ENCODE measurements at regions not wholly inside any gene's neighbourhood (a gene's known extent, or its start where the extent isn't known, plus 50 kb on each side); places are given as distances from the start of the nearest gene placed in this dataset.
"Not testable (repeated sequence)": the region's sequence is repeated elsewhere in the genome, so short reads cannot be mapped to it uniquely, and the experiment has no call there.

DNA sequence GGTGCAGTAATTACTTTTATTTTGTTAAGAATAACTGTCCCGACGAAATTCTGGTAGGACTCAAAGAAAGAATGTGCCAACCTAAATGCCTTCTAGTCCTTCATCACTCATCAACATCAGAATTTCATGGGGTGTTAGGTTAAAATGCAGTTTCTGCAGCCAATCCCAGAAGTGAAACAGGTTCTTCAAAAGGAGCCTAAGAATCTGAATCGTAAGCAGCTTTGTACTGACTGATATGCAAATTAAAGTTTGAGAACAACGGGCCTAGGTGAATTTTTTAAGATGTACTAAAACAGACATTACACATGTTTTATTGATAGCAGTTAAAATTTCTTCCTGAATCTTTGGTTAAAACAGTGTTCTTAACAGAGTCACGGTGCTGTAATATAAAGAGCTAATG lies 140.3 kb upstream of the ZC3H15 start:
- intact Hi-C loops (cut with DNase I; ENCODE audit: low total_unique reads): no loop called here
- H3K4me1 ChIP-seq: no peaks in the 10 kb centered on the region
- WGBS, 2 donors: 61 to 67% methylated on average over 5 of the region's 5 CpGs
- no peaks in the 10 kb centered on the region for H3K36me3 ChIP-seq (ENCODE audit: low read depth, missing control alignments)
- no peak overlapping the region for H3K4me3 ChIP-seq
- no peak for DNase-seq
- no peaks in the 10 kb centered on the region for H3K9me3 ChIP-seq
- H3K27ac ChIP-seq: no peak overlapping the region
- TF ChIP-seq, protein P1, sequence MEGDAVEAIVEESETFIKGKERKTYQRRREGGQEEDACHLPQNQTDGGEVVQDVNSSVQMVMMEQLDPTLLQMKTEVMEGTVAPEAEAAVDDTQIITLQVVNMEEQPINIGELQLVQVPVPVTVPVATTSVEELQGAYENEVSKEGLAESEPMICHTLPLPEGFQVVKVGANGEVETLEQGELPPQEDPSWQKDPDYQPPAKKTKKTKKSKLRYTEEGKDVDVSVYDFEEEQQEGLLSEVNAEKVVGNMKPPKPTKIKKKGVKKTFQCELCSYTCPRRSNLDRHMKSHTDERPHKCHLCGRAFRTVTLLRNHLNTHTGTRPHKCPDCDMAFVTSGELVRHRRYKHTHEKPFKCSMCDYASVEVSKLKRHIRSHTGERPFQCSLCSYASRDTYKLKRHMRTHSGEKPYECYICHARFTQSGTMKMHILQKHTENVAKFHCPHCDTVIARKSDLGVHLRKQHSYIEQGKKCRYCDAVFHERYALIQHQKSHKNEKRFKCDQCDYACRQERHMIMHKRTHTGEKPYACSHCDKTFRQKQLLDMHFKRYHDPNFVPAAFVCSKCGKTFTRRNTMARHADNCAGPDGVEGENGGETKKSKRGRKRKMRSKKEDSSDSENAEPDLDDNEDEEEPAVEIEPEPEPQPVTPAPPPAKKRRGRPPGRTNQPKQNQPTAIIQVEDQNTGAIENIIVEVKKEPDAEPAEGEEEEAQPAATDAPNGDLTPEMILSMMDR (IDR thresholded peaks at IDR 0.05): no peak
- TF ChIP-seq POLR2A (IDR thresholded peaks at IDR 0.05): no peak
- no peaks in the 10 kb centered on the region for H3K27me3 ChIP-seq

DNA sequence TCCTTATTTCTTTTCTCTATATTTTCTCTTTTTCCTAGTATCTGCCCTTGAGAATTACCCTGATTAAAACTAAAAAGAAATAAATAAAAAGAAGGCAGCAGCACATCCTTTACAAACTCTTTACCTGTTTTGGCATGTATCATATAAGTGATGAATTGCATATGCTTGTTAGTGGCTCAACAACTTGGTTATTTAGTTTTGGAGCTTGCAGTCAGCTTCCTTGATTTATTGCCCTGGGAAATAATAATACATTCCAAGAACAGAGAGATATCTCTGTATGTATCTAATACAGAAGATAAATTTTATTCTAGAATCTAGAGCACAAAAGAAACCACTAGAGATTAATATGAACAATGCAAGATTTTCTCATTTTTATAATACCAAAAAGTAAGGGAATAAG lies 139.8 kb upstream of the ZC3H15 start:
- Histone ChIP-seq H3K4me1 (no peaks in the 10 kb centered on the region), H3K4me3 (no peak overlapping the region), H3K27me3 (no peaks in the 10 kb centered on the region), H3K27ac (no peak overlapping the region), H3K36me3 (ENCODE audit: low read depth, missing control alignments) (no peaks in the 10 kb centered on the region), H3K9me3 (no peaks in the 10 kb centered on the region)
- TF ChIP-seq, protein P1 (IDR thresholded peaks at IDR 0.05): no peak
- no peak for TF ChIP-seq POLR2A (IDR thresholded peaks at IDR 0.05)
- no peak for DNase-seq
- intact Hi-C loops (cut with DNase I; ENCODE audit: low total_unique reads): no loop called here

DNA sequence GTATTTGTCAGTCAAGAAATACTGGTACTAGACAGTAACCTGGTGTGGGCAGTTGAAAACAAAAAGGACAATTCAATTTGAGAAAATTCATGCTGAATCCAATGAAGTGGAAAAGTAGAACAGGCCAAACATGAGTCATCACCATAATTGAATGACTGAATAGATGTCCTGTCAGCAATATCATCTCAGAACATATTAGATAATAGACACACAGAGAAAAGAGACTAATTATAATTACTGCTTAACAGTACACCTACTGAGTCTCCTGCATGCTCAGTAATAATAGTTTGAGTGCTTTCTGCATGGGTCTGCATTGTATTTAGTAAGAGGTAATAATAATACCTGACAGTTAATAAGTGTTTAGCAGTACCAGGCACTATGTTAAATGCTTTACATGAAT lies 138.6 kb upstream of the ZC3H15 start:
- H3K4me3 ChIP-seq: no peak overlapping the region
- no peaks in the 10 kb centered on the region for H3K36me3 ChIP-seq (ENCODE audit: low read depth, missing control alignments)
- intact Hi-C loops (cut with DNase I; ENCODE audit: low total_unique reads): no loop called here
- no peak overlapping the region for H3K27ac ChIP-seq
- no peaks in the 10 kb centered on the region for H3K9me3 ChIP-seq
- no peaks in the 10 kb centered on the region for H3K27me3 ChIP-seq
- DNase-seq: no peak
- TF ChIP-seq POLR2A (IDR thresholded peaks at IDR 0.05): no peak
- TF ChIP-seq, protein P1 (IDR thresholded peaks at IDR 0.05): no peak
- no peaks in the 10 kb centered on the region for H3K4me1 ChIP-seq

DNA sequence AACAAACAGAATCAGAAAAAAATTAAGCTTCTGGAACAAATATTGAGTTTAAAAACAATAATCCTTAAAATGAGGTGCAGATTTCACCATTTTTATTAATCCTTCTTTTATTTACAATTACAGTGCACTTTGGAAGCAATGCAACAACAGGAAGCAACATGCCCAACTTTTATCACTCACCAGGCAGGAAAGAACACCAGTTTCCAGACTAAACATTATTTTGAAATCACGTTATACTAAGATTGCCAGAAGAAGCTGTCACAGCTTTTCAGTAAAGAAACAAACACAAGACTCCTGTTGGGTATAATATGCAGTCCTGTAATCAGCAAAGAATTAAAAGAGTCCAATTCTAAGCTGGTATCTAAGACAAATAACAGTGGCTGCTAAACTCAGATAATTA lies 137.9 kb upstream of the ZC3H15 start:
- Histone ChIP-seq H3K9me3 (no peaks in the 10 kb centered on the region), H3K4me1 (no peaks in the 10 kb centered on the region), H3K27me3 (no peaks in the 10 kb centered on the region), H3K4me3 (no peak overlapping the region), H3K36me3 (ENCODE audit: low read depth, missing control alignments) (no peaks in the 10 kb centered on the region), H3K27ac (no peak overlapping the region)
- WGBS, 2 donors: 39 to 50% methylated on average over 1 of the region's 1 CpG
- TF ChIP-seq, protein P1 (IDR thresholded peaks at IDR 0.05): no peak
- TF ChIP-seq POLR2A (IDR thresholded peaks at IDR 0.05): no peak
- DNase-seq: no peak
- intact Hi-C loops (cut with DNase I; ENCODE audit: low total_unique reads): no loop called here

DNA sequence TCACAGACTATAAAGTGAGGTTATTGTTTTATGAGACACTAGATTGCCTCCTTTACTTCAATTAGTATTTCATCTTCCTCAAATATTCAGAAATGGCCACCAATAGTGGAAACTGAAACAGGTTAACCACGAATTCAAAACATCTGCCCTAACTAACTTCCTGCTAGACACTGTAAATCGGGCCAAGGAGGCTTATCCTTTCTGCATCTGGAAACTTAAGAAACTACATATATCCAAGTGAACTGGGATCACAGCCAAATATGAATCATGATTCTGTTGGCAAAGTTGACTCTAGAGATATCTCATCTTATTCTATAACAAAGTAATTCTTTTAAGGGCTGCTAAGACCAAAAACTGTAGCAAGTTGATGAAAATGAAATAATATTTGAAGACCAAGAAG lies 136.6 kb upstream of the ZC3H15 start:
- 44 to 55% methylated on average over 2 of the region's 2 CpGs for WGBS, 2 donors
- Histone ChIP-seq H3K36me3 (ENCODE audit: low read depth, missing control alignments) (no peaks in the 10 kb centered on the region), H3K9me3 (no peaks in the 10 kb centered on the region), H3K27me3 (no peaks in the 10 kb centered on the region), H3K4me3 (no peak overlapping the region), H3K4me1 (no peaks in the 10 kb centered on the region), H3K27ac (no peak overlapping the region)
- intact Hi-C loops (cut with DNase I; ENCODE audit: low total_unique reads): no loop called here
- TF ChIP-seq, protein P1 (IDR thresholded peaks at IDR 0.05): no peak
- no peak for TF ChIP-seq POLR2A (IDR thresholded peaks at IDR 0.05)
- DNase-seq: no peak

DNA sequence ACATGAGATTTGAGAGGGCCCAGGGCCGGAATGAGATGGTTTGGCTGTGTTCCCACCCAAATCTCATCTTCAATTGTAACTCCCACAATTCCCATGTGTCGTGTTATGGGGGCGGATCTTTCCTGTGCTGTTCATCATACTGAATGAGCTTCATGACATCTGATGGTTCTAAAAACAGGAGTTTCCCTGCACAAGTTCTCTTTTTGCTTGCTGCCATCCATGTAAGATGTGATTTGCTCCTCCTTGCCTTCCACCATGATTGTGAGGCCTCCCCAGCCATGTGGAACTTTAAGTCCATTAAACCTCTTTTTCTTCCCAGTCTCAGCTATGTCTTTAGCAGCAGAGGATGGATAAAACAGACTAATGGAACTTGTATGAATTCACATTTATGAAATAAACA lies 131.9 kb upstream of the ZC3H15 start:
- H3K27ac ChIP-seq; DNase-seq; H3K36me3 ChIP-seq (ENCODE audit: low read depth, missing control alignments); intact Hi-C loops (cut with DNase I; ENCODE audit: low total_unique reads); H3K4me3 ChIP-seq; H3K4me1 ChIP-seq; H3K9me3 ChIP-seq; H3K27me3 ChIP-seq: not testable (repeated sequence)
- 88 to 94% methylated on average over 3 of the region's 3 CpGs for WGBS, 2 donors
